A549 (cell line): ENCODE measurements at regions not wholly inside any gene's neighbourhood (a gene's known extent, or its start where the extent isn't known, plus 50 kb on each side); places are given as distances from the start of the nearest gene placed in this dataset.

Source experiments
- CTCF ChIP-seq: fragments of >200 bp; sonication (Bioruptor Twin); formaldehyde crosslinking; IDR thresholded peaks from 3 replicates; pipeline ENCODE4 v1.5.1; 2016
- TFCP2L1 ChIP-seq: fragments of 250-450 bp; sonication (Bioruptor Pico); IDR thresholded peaks from 2 replicates; pipeline ENCODE4 v1.5.0; 2021; ENCODE audit warnings: mild to moderate bottlenecking
- TP53 ChIP-seq: fragments of 250-450 bp; sonication (Bioruptor Pico); IDR thresholded peaks from 2 replicates; pipeline ENCODE4 v1.5.0; 2021; ENCODE audit warnings: mild to moderate bottlenecking, moderate library complexity
- TF ChIP-seq, protein P1 (sequence below): IDR thresholded peaks from 2 replicates; pipeline ENCODE4 v1.6.1; 2012

DNA sequence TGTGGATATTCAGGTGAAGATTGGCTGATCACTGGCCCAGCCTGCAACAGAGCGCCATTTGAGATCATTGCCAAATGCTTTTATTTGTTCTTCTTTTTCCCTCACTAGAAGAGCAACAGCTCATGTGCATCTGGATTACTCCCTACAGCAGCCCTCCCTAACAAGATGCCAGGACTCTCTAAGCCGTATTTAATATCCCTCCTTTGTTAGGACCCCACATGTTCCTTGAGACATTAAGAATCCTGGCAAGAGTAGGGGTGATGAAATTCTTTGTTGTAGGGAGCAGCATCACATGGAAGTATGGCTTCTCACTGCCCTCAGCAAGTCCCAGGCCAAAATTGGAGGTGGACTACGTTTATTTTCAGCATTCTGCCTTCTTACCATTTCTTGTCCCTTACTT, 167.8 kb downstream of the PAX1 start:
- TF ChIP-seq CTCF (no peak), TP53 (CRISPR knock-in tag) (no peak), TFCP2L1 (no peak)
- TF ChIP-seq, protein P1, sequence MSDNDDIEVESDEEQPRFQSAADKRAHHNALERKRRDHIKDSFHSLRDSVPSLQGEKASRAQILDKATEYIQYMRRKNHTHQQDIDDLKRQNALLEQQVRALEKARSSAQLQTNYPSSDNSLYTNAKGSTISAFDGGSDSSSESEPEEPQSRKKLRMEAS = no peak
